Activated CD8-positive, alpha-beta memory T cell treated with anti-CD3 and anti-CD28 coated beads for 36 hours (primary cell): ENCODE measurements at regions not wholly inside any gene's neighbourhood (a gene's known extent, or its start where the extent isn't known, plus 50 kb on each side); places are given as distances from the start of the nearest gene placed in this dataset.
"Not testable (repeated sequence)": the region's sequence is repeated elsewhere in the genome, so short reads cannot be mapped to it uniquely, and the experiment has no call there.

Source experiments
- CTCF ChIA-PET: fragments of 350-600 bp; sonication (Branson Sonifier 250); formaldehyde crosslinking; loops from one replicate; lab custom pipeline; 2021; ENCODE audit warnings: antibody characterized with exemption; lab: Charles Lee
- POLR2A ChIA-PET: fragments of 350-600 bp; sonication (Branson Sonifier 250); formaldehyde crosslinking; loops from one replicate; lab custom pipeline; 2021; ENCODE audit warnings: antibody characterized with exemption; lab: Charles Lee

GRCh38 chr16:18263046-18263445 lies 73.5 kb downstream of the NPIPA8 start:
- POLR2A ChIA-PET, CTCF ChIA-PET: not testable (repeated sequence)

GRCh38 chr16:18261848-18262247 lies 74.7 kb downstream of the NPIPA8 start:
- CTCF ChIA-PET, POLR2A ChIA-PET: not testable (repeated sequence)

GRCh38 chr16:18259496-18260176 lies 76.9 kb downstream of the NPIPA8 start:
- CTCF ChIA-PET, POLR2A ChIA-PET: not testable (repeated sequence)

GRCh38 chr16:18252943-18253342 lies 83.6 kb downstream of the NPIPA8 start:
- POLR2A ChIA-PET = not testable (repeated sequence)

GRCh38 chr16:18230505-18230904 lies 106.0 kb downstream of the NPIPA8 start:
- POLR2A ChIA-PET, CTCF ChIA-PET: not testable (repeated sequence)

More at GRCh38 chr16:18252943-18253342, 83.6 kb downstream of the NPIPA8 start:
- CTCF ChIA-PET = not testable (repeated sequence)

GRCh38 chr16:18222054-18223009 lies 114.2 kb downstream of the NPIPA8 start:
- POLR2A ChIA-PET, CTCF ChIA-PET: not testable (repeated sequence)

GRCh38 chr16:18217741-18218140 lies 118.8 kb downstream of the NPIPA8 start:
- POLR2A ChIA-PET, CTCF ChIA-PET: not testable (repeated sequence)

- CTCF ChIA-PET, POLR2A ChIA-PET: not testable (repeated sequence)
These were observed 119.7 kb downstream of the NPIPA8 start for GRCh38 chr16:18216814-18217213.

- CTCF ChIA-PET, POLR2A ChIA-PET: not testable (repeated sequence)
These were observed 122.7 kb downstream of the NPIPA8 start for GRCh38 chr16:18213810-18214209.

- CTCF ChIA-PET, POLR2A ChIA-PET: not testable (repeated sequence)
These were observed 125.0 kb downstream of the NPIPA8 start for GRCh38 chr16:18211505-18211904.

- CTCF ChIA-PET, POLR2A ChIA-PET: not testable (repeated sequence)
These were observed 131.8 kb downstream of the NPIPA8 start for GRCh38 chr16:18204786-18205185.

GRCh38 chr16:18204309-18204708 lies 132.2 kb downstream of the NPIPA8 start:
- CTCF ChIA-PET, POLR2A ChIA-PET: not testable (repeated sequence)

GRCh38 chr16:18201511-18201910 lies 135.0 kb downstream of the NPIPA8 start:
- CTCF ChIA-PET, POLR2A ChIA-PET: not testable (repeated sequence)

GRCh38 chr16:18192389-18192788 lies 144.1 kb downstream of the NPIPA8 start:
- POLR2A ChIA-PET, CTCF ChIA-PET: not testable (repeated sequence)

GRCh38 chr16:18190179-18190578 lies 146.4 kb downstream of the NPIPA8 start:
- CTCF ChIA-PET, POLR2A ChIA-PET: not testable (repeated sequence)

GRCh38 chr16:18184755-18185154 lies 151.8 kb downstream of the NPIPA8 start:
- POLR2A ChIA-PET, CTCF ChIA-PET: not testable (repeated sequence)

- POLR2A ChIA-PET, CTCF ChIA-PET: not testable (repeated sequence)
These were observed 155.5 kb downstream of the NPIPA8 start for GRCh38 chr16:18181028-18181427.

- CTCF ChIA-PET, POLR2A ChIA-PET: not testable (repeated sequence)
These were observed 162.5 kb downstream of the NPIPA8 start for GRCh38 chr16:18173945-18174497.

- POLR2A ChIA-PET, CTCF ChIA-PET: not testable (repeated sequence)
These were observed 174.2 kb downstream of the NPIPA8 start for GRCh38 chr16:18162293-18162692.

- POLR2A ChIA-PET, CTCF ChIA-PET: not testable (repeated sequence)
These were observed 175.3 kb downstream of the NPIPA8 start for GRCh38 chr16:18161224-18161623.
